ENCODE measurements at regions not wholly inside any gene's neighbourhood (a gene's known extent, or its start where the extent isn't known, plus 50 kb on each side); places are given as distances from the start of the nearest gene placed in this dataset.

DNA sequence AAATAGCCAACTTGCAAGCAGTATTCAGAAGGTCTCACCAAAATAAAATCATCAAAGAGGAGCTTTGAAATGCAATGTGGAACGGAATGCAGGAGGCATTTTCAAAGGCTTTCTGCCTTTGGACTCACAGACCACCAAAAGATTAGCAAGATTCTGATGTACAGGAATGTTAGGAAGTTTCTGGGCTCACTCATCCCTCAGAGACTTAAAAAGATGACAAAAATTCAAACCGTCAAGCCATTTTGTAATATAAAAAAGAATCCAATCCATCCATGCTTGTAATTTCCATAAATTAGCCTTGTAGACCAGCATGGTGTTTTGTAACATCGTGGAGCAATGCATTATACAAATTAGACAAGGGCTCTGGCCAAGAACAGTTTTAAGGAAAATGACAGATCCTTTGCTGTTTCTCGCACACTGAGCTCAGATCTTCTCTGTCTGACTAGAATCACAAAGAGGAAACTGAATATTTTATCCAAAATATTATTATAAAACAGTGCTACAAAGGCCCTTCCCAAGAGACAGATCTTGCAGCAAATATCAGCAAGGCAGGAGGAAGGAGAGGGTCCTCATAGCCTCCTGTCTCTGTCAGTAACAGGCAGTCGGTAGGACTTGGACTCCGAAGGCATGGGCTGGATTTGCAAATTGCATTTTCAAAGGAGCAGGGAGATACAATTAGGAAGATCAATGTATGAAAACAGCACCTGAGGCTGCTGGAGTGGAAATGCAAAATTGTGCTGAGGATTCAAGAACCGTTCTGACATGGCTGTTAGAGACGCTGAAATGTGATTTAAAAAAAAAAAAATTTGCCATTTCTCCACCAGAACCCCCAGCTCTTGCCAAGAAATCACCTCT, 57.4 kb upstream of the NRP1 start:
- no peaks in the 10 kb centered on the region for H3K36me3 ChIP-seq (replicated peaks in 1 of 2; ENCODE audit: control insufficient read depth in 1 of 2, insufficient read depth in 2 of 2, low read length in 2 of 2)
- H3K79me2 ChIP-seq (ENCODE audit: insufficient read depth, low read length) = no peaks in the 10 kb centered on the region
- H3K27me3 Mint-ChIP-seq (ENCODE audit: low read depth in 3 of 3) = peaks cover 0 to 5% (median 4%) of the 10 kb centered on the region in 3 donors
- WGBS (ENCODE audit: insufficient coverage) = 78% methylated on average over 3 of the region's 8 CpGs
- no peak overlapping the region for H3K27ac ChIP-seq (ENCODE audit: low read depth in 1 of 2, low read length in 2 of 2)
- H3K27ac Mint-ChIP-seq = no peak overlapping the region
- TF ChIP-seq, protein P1, sequence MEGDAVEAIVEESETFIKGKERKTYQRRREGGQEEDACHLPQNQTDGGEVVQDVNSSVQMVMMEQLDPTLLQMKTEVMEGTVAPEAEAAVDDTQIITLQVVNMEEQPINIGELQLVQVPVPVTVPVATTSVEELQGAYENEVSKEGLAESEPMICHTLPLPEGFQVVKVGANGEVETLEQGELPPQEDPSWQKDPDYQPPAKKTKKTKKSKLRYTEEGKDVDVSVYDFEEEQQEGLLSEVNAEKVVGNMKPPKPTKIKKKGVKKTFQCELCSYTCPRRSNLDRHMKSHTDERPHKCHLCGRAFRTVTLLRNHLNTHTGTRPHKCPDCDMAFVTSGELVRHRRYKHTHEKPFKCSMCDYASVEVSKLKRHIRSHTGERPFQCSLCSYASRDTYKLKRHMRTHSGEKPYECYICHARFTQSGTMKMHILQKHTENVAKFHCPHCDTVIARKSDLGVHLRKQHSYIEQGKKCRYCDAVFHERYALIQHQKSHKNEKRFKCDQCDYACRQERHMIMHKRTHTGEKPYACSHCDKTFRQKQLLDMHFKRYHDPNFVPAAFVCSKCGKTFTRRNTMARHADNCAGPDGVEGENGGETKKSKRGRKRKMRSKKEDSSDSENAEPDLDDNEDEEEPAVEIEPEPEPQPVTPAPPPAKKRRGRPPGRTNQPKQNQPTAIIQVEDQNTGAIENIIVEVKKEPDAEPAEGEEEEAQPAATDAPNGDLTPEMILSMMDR (IDR thresholded peaks at IDR 0.05) = no peak
- H3K27me3 ChIP-seq (ENCODE audit: control insufficient read depth in 2 of 2, insufficient read depth in 2 of 2, low read length in 2 of 2) = peaks cover 0 to 2% of the 10 kb centered on the region in 2 donors
- no peak for DNase-seq
- no peak overlapping the region for H2AFZ ChIP-seq (ENCODE audit: insufficient read depth, low read depth, low read length, poor library complexity, severe bottlenecking)
- H3K4me1 ChIP-seq (ENCODE audit: control insufficient read depth in 1 of 2, insufficient read depth in 2 of 2, low read length in 2 of 2) = no peaks in the 10 kb centered on the region
- peaks cover 0 to 12% (median 3%) of the 10 kb centered on the region in 7 donors for H3K9me3 Mint-ChIP-seq
- no peaks in the 10 kb centered on the region for H3K36me3 Mint-ChIP-seq
- no peaks in the 10 kb centered on the region for H4K20me1 ChIP-seq (ENCODE audit: insufficient read depth, low read length)
- intact Hi-C loops (cut with micrococcal nuclease) = no loop called here
- peaks cover 0 to 6% of the 10 kb centered on the region in 2 donors for H3K9me3 ChIP-seq (replicated peaks in 1 of 2; ENCODE audit: control insufficient read depth in 1 of 2, insufficient read depth in 1 of 2, low read length in 2 of 2)
- no peak overlapping the region for H3K4me2 ChIP-seq (replicated peaks; ENCODE audit: extremely low read depth, low read length, poor library complexity, severe bottlenecking)
- H3K4me3 ChIP-seq (replicated peaks in 1 of 3; ENCODE audit: low read depth in 2 of 3, low read length in 3 of 3) = no peak overlapping the region
- no peaks in the 10 kb centered on the region for H3K4me1 Mint-ChIP-seq
- H3K4me3 Mint-ChIP-seq = no peak overlapping the region
- H3K9ac ChIP-seq (ENCODE audit: insufficient read depth, low read length, poor library complexity, severe bottlenecking) = no peak overlapping the region

DNA sequence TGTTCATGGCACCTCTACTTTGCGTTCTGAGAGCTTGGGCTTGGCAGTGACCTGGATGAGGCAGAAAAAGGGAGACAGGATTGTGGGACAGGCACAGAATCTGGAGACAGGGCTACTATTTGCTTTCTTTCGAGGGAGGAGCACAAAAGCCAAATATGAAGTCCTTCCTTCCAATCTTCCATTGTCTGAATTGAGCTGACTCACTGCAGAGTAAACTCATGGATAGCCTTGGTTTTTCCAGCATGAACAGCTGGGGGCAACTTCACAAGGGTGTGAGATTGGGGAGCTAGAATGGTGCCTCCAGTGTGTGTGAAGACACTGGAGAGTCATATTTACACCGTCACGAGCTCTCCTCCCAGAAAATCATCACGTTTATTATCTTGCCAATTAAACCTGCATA, 55.6 kb upstream of the NRP1 start:
- no peaks in the 10 kb centered on the region for H4K20me1 ChIP-seq (ENCODE audit: insufficient read depth, low read length)
- WGBS (ENCODE audit: insufficient coverage) = 88% methylated on average over 2 of the region's 5 CpGs
- H3K27me3 Mint-ChIP-seq (ENCODE audit: low read depth in 3 of 3) = peaks cover 0 to 9% (median 6%) of the 10 kb centered on the region in 3 donors
- TF ChIP-seq, protein P1 (IDR thresholded peaks at IDR 0.05) = no peak
- H3K4me3 Mint-ChIP-seq = no peak overlapping the region
- H3K9me3 ChIP-seq (replicated peaks in 1 of 2; ENCODE audit: control insufficient read depth in 1 of 2, insufficient read depth in 1 of 2, low read length in 2 of 2) = no peaks in the 10 kb centered on the region
- no peak overlapping the region for H3K4me2 ChIP-seq (replicated peaks; ENCODE audit: extremely low read depth, low read length, poor library complexity, severe bottlenecking)
- no peak overlapping the region for H3K9ac ChIP-seq (ENCODE audit: insufficient read depth, low read length, poor library complexity, severe bottlenecking)
- H2AFZ ChIP-seq (ENCODE audit: insufficient read depth, low read depth, low read length, poor library complexity, severe bottlenecking) = no peak overlapping the region
- H3K27me3 ChIP-seq (ENCODE audit: control insufficient read depth in 2 of 2, insufficient read depth in 2 of 2, low read length in 2 of 2) = peaks cover 0 to 2% of the 10 kb centered on the region in 2 donors
- intact Hi-C loops (cut with micrococcal nuclease) = no loop called here
- no peak overlapping the region for H3K27ac ChIP-seq (ENCODE audit: low read depth in 1 of 2, low read length in 2 of 2)
- H3K9me3 Mint-ChIP-seq = peaks cover 0 to 9% (median 3%) of the 10 kb centered on the region in 7 donors
- no peaks in the 10 kb centered on the region for H3K36me3 Mint-ChIP-seq
- H3K4me3 ChIP-seq (replicated peaks in 1 of 3; ENCODE audit: low read depth in 2 of 3, low read length in 3 of 3) = no peak overlapping the region
- no peaks in the 10 kb centered on the region for H3K36me3 ChIP-seq (replicated peaks in 1 of 2; ENCODE audit: control insufficient read depth in 1 of 2, insufficient read depth in 2 of 2, low read length in 2 of 2)
- no peaks in the 10 kb centered on the region for H3K4me1 Mint-ChIP-seq
- no peak for DNase-seq
- no peak overlapping the region for H3K27ac Mint-ChIP-seq
- H3K79me2 ChIP-seq (ENCODE audit: insufficient read depth, low read length) = no peaks in the 10 kb centered on the region
- no peaks in the 10 kb centered on the region for H3K4me1 ChIP-seq (ENCODE audit: control insufficient read depth in 1 of 2, insufficient read depth in 2 of 2, low read length in 2 of 2)

Data from CD14-positive monocyte (primary cell).